ENCODE measurements at regions not wholly inside any gene's neighbourhood (a gene's known extent, or its start where the extent isn't known, plus 50 kb on each side); places are given as distances from the start of the nearest gene placed in this dataset.
A peak's percentile ranks its signal among the peaks of the same experiment; 100 is the strongest.
"Not testable (repeated sequence)": the region's sequence is repeated elsewhere in the genome, so short reads cannot be mapped to it uniquely, and the experiment has no call there.

- no peak for DNase-seq (ENCODE audit: low spot score)
These were observed 570.8 kb upstream of the GYPC start for GRCh38 chr2:126085011-126085795.

GRCh38 chr2:126100962-126101361 lies 555.0 kb upstream of the GYPC start:
- no peak for DNase-seq (ENCODE audit: low spot score)

- DNase-seq (ENCODE audit: low spot score), result no peak
These were observed 550.0 kb upstream of the GYPC start for GRCh38 chr2:126106006-126106405.

GRCh38 chr2:126107883-126108282 lies 548.1 kb upstream of the GYPC start:
- no peak for DNase-seq (ENCODE audit: low spot score)

GRCh38 chr2:126115975-126116374 lies 540.0 kb upstream of the GYPC start:
- DNase-seq (ENCODE audit: low spot score), result no peak

GRCh38 chr2:126117886-126118285 lies 538.1 kb upstream of the GYPC start:
- DNase-seq (ENCODE audit: low spot score), result no peak

GRCh38 chr2:126145752-126146151 lies 510.2 kb upstream of the GYPC start:
- no peak for DNase-seq (ENCODE audit: low spot score)

- DNase-seq (ENCODE audit: low spot score), result no peak
These were observed 501.6 kb upstream of the GYPC start for GRCh38 chr2:126154256-126154785.

GRCh38 chr2:126160950-126161349 lies 495.0 kb upstream of the GYPC start:
- DNase-seq (ENCODE audit: low spot score), result not testable (repeated sequence)

GRCh38 chr2:126172631-126173184 lies 483.2 kb upstream of the GYPC start:
- DNase-seq (ENCODE audit: low spot score), result no peak

- no peak for DNase-seq (ENCODE audit: low spot score)
These were observed 480.7 kb upstream of the GYPC start for GRCh38 chr2:126175222-126175621.

GRCh38 chr2:126177479-126177878 lies 478.5 kb upstream of the GYPC start:
- DNase-seq (ENCODE audit: low spot score), result no peak

GRCh38 chr2:126187668-126188067 lies 468.3 kb upstream of the GYPC start:
- DNase-seq (ENCODE audit: low spot score), result no peak

GRCh38 chr2:126189527-126189926 lies 466.4 kb upstream of the GYPC start:
- DNase-seq (ENCODE audit: low spot score), result no peak

GRCh38 chr2:126200538-126200937 lies 455.4 kb upstream of the GYPC start:
- DNase-seq (ENCODE audit: low spot score), result no peak

- no peak for DNase-seq (ENCODE audit: low spot score)
These were observed 447.7 kb upstream of the GYPC start for GRCh38 chr2:126208266-126208665.

GRCh38 chr2:126212735-126213134 lies 443.2 kb upstream of the GYPC start:
- DNase-seq (ENCODE audit: low spot score), result no peak

- DNase-seq (ENCODE audit: low spot score), result no peak
These were observed 436.9 kb upstream of the GYPC start for GRCh38 chr2:126219081-126219480.

- DNase-seq (ENCODE audit: low spot score), result no peak
These were observed 435.6 kb upstream of the GYPC start for GRCh38 chr2:126220331-126220730.

- DNase-seq (ENCODE audit: low spot score), result no peak
These were observed 434.5 kb upstream of the GYPC start for GRCh38 chr2:126221506-126221905.

GRCh38 chr2:126222278-126222677 lies 433.7 kb upstream of the GYPC start:
- no peak for DNase-seq (ENCODE audit: low spot score)

- DNase-seq (ENCODE audit: low spot score), result no peak
These were observed 431.2 kb upstream of the GYPC start for GRCh38 chr2:126224776-126225175.

- peak; percentile 7 for DNase-seq (ENCODE audit: low spot score)
These were observed 428.7 kb upstream of the GYPC start for GRCh38 chr2:126227250-126227649.

GRCh38 chr2:126228531-126228930 lies 427.4 kb upstream of the GYPC start:
- no peak for DNase-seq (ENCODE audit: low spot score)

Data from SW480 (cell line).